ENCODE measurements at regions not wholly inside any gene's neighbourhood (a gene's known extent, or its start where the extent isn't known, plus 50 kb on each side); places are given as distances from the start of the nearest gene placed in this dataset.

DNA sequence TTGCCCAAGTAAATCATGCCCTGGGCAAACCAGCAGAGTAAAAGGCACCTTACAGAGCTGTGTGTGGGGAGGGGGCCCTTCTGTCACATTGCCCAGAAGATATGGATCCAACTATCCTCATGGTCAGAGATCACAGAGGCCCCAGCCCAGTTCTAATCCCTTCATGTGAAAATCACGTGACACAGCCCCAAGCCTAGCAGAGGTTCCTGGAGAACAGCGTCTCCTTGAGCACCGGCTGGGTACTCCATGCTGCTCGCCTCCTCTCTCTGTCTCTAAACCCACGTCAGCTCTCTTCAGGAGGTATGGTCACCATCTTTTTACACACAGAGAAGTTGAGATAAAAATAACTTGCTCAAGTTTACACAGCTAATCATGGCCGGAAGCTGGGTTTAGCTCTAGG, 230.2 kb downstream of the ANKRD60 start:
- Histone ChIP-seq H3K56ac (ENCODE audit: insufficient read length, low read depth, low read length) (no peak overlapping the region), H2BK12ac (ENCODE audit: insufficient read length, low read depth, low read length) (no peak overlapping the region), H2BK20ac (ENCODE audit: low read depth, low read length, poor library complexity, severe bottlenecking) (no peak overlapping the region), H3K23me2 (ENCODE audit: insufficient read length, low read depth, low read length, poor library complexity, severe bottlenecking) (no peaks in the 10 kb centered on the region), H3T11ph (ENCODE audit: low read length) (no peak overlapping the region), H2AK5ac (ENCODE audit: insufficient read length, low read length) (no peak overlapping the region), H4K8ac (replicated peaks; ENCODE audit: insufficient read length, low read depth, low read length) (no peak overlapping the region), H3K79me2 (ENCODE audit: insufficient read depth, low read length) (no peaks in the 10 kb centered on the region), H3K18ac (ENCODE audit: insufficient read length, low read depth, low read length) (no peak overlapping the region), H3K23ac (ENCODE audit: insufficient read length, low read depth, low read length) (no peak overlapping the region), H2BK120ac (ENCODE audit: low read depth, low read length, poor library complexity, severe bottlenecking) (no peak overlapping the region), H4K91ac (ENCODE audit: insufficient read length, low read depth, low read length) (no peak overlapping the region), H2BK5ac (ENCODE audit: insufficient read length, low read length) (no peak overlapping the region), H3K27ac (ENCODE audit: insufficient read length, low read depth, low read length) (no peak overlapping the region), H3K14ac (ENCODE audit: insufficient read depth, low read length) (no peak overlapping the region), H3K79me1 (ENCODE audit: insufficient read depth, low read depth, low read length, poor library complexity, severe bottlenecking) (no peaks in the 10 kb centered on the region), H3K4me1 (ENCODE audit: insufficient read depth, low read length) (no peaks in the 10 kb centered on the region), H4K20me1 (ENCODE audit: control insufficient read depth, insufficient read depth, insufficient read length) (no peaks in the 10 kb centered on the region), H4K5ac (ENCODE audit: insufficient read length, low read depth, low read length) (no peak overlapping the region), H3K4ac (ENCODE audit: low read depth, low read length) (no peak overlapping the region), H3K9me3 (ENCODE audit: control insufficient read depth, low read depth, low read length) (no peaks in the 10 kb centered on the region), H3K4me2 (ENCODE audit: insufficient read depth, insufficient read length, low read length) (no peak overlapping the region), H2AFZ (ENCODE audit: low read length) (no peak overlapping the region), H2BK15ac (ENCODE audit: low read depth, low read length) (no peak overlapping the region), H3K27me3 (ENCODE audit: insufficient read depth, low read length) (no peaks in the 10 kb centered on the region), H3K9ac (ENCODE audit: extremely low read depth, insufficient read length, low read length) (no peak overlapping the region)
- no peak overlapping the region for H3K27ac Mint-ChIP-seq
- H3K4me3 Mint-ChIP-seq, result no peak overlapping the region
- TF ChIP-seq, protein P1, sequence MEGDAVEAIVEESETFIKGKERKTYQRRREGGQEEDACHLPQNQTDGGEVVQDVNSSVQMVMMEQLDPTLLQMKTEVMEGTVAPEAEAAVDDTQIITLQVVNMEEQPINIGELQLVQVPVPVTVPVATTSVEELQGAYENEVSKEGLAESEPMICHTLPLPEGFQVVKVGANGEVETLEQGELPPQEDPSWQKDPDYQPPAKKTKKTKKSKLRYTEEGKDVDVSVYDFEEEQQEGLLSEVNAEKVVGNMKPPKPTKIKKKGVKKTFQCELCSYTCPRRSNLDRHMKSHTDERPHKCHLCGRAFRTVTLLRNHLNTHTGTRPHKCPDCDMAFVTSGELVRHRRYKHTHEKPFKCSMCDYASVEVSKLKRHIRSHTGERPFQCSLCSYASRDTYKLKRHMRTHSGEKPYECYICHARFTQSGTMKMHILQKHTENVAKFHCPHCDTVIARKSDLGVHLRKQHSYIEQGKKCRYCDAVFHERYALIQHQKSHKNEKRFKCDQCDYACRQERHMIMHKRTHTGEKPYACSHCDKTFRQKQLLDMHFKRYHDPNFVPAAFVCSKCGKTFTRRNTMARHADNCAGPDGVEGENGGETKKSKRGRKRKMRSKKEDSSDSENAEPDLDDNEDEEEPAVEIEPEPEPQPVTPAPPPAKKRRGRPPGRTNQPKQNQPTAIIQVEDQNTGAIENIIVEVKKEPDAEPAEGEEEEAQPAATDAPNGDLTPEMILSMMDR (conservative IDR thresholded peaks at IDR 0.05), result peak; percentile 49
- peaks cover 3 to 4% of the 10 kb centered on the region in 2 experiments; a peak in 2 of 5 replicates for H3K9me3 Mint-ChIP-seq
- WGBS (ENCODE audit: extremely low coverage, insufficient read length, low lambda C conversion rate), result no CpG with 5 or more reads among the region's 6 CpGs
- no peak for DNase-seq
- peaks cover 18 to 22% of the 10 kb centered on the region in 2 experiments for H3K4me1 Mint-ChIP-seq
- peaks cover 9% of the 10 kb centered on the region for H3K27me3 Mint-ChIP-seq (ENCODE audit: low read depth)
- peaks cover 0 to 5% (median 2%) of the 10 kb centered on the region in 3 experiments; a peak in 2 of 7 replicates for H3K36me3 Mint-ChIP-seq (ENCODE audit: insufficient read depth in 1 of 3, low read depth in 3 of 3)
